ENCODE measurements at regions not wholly inside any gene's neighbourhood (a gene's known extent, or its start where the extent isn't known, plus 50 kb on each side); places are given as distances from the start of the nearest gene placed in this dataset.

DNA sequence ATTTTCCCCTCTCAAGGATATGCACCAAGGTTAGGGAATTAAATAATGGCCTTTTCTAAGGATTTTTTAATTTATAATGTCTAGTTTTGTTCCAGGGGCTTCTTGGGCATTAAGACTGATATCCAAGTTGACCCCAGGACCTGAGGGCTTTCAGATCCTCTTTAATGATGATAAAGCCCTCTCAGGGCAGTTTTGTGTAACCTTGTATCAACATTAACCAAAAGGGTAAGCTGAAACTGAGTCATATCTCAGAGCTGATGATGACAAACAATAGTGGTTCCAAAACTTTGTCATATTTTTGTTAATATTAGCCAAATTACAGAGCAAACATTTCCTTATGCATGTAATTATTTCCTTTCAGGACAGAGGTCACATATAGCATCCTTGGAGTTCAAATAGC lies 309.4 kb upstream of the MAN1A1 start:
- no peaks in the 10 kb centered on the region for H3K27me3 Mint-ChIP-seq (ENCODE audit: low read depth, poor library complexity)
- TF ChIP-seq CTCF (IDR thresholded peaks at IDR 0.05): no peak
- H3K4me1 Mint-ChIP-seq: peaks cover 6% of the 10 kb centered on the region
- no peaks in the 10 kb centered on the region for H3K36me3 Mint-ChIP-seq (ENCODE audit: low read depth)
- no peak overlapping the region for H3K27ac Mint-ChIP-seq
- no peak for DNase-seq
- no peak overlapping the region for H3K4me3 Mint-ChIP-seq
- H3K9me3 Mint-ChIP-seq: no peaks in the 10 kb centered on the region

GRCh38 chr6:119655124-119655523 lies 305.6 kb upstream of the MAN1A1 start:
- Mint-ChIP-seq H3K27ac (no peak overlapping the region), H3K9me3 (no peaks in the 10 kb centered on the region), H3K4me3 (no peak overlapping the region), H3K4me1 (peaks cover 5% of the 10 kb centered on the region), H3K27me3 (ENCODE audit: low read depth, poor library complexity) (no peaks in the 10 kb centered on the region), H3K36me3 (ENCODE audit: low read depth) (no peaks in the 10 kb centered on the region)
- DNase-seq: no peak
- no peak for TF ChIP-seq CTCF (IDR thresholded peaks at IDR 0.05)

GRCh38 chr6:119653329-119653728 lies 303.8 kb upstream of the MAN1A1 start:
- no peak overlapping the region for H3K27ac Mint-ChIP-seq
- no peak for TF ChIP-seq CTCF (IDR thresholded peaks at IDR 0.05)
- no peak overlapping the region for H3K4me3 Mint-ChIP-seq
- H3K36me3 Mint-ChIP-seq (ENCODE audit: low read depth): no peaks in the 10 kb centered on the region
- no peaks in the 10 kb centered on the region for H3K9me3 Mint-ChIP-seq
- no peaks in the 10 kb centered on the region for H3K27me3 Mint-ChIP-seq (ENCODE audit: low read depth, poor library complexity)
- no peak for DNase-seq
- H3K4me1 Mint-ChIP-seq: peaks cover 1% of the 10 kb centered on the region

- H3K9me3 Mint-ChIP-seq: no peaks in the 10 kb centered on the region
- no peaks in the 10 kb centered on the region for H3K4me1 Mint-ChIP-seq
- no peak for DNase-seq
- no peaks in the 10 kb centered on the region for H3K27me3 Mint-ChIP-seq (ENCODE audit: low read depth, poor library complexity)
- no peaks in the 10 kb centered on the region for H3K36me3 Mint-ChIP-seq (ENCODE audit: low read depth)
- H3K4me3 Mint-ChIP-seq: no peak overlapping the region
- TF ChIP-seq CTCF (IDR thresholded peaks at IDR 0.05): no peak
- H3K27ac Mint-ChIP-seq: no peak overlapping the region
These were observed 300.0 kb upstream of the MAN1A1 start for GRCh38 chr6:119649531-119649930.

DNA sequence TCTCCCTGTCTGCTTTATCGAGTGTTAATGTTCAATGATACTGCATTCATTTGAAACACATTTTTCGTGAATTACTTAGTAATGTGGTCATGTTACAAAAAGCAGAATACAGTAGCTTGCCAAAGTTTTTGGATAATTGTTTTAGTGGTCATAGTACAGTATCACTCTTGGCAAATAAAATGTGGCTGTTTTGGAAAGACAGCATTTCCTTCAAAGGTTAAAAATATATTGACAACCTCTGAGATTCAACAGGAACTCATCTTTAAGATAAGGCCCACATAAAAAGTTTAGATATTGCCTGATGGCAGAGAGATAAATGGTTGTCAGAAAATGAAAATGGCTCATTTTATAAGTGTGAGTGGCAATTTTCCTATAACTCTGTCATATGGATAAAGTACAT lies 297.7 kb upstream of the MAN1A1 start:
- no peak for TF ChIP-seq CTCF (IDR thresholded peaks at IDR 0.05)
- Mint-ChIP-seq H3K9me3 (no peaks in the 10 kb centered on the region), H3K27me3 (ENCODE audit: low read depth, poor library complexity) (no peaks in the 10 kb centered on the region), H3K4me3 (no peak overlapping the region), H3K27ac (no peak overlapping the region), H3K4me1 (no peaks in the 10 kb centered on the region), H3K36me3 (ENCODE audit: low read depth) (no peaks in the 10 kb centered on the region)
- no peak for DNase-seq

GRCh38 chr6:119643876-119644275 lies 294.3 kb upstream of the MAN1A1 start:
- Mint-ChIP-seq H3K27me3 (ENCODE audit: low read depth, poor library complexity) (no peaks in the 10 kb centered on the region), H3K9me3 (no peaks in the 10 kb centered on the region), H3K4me3 (no peak overlapping the region), H3K36me3 (ENCODE audit: low read depth) (no peaks in the 10 kb centered on the region), H3K27ac (no peak overlapping the region), H3K4me1 (no peaks in the 10 kb centered on the region)
- DNase-seq: no peak
- TF ChIP-seq CTCF (IDR thresholded peaks at IDR 0.05): no peak
